ENCODE measurements at regions not wholly inside any gene's neighbourhood (a gene's known extent, or its start where the extent isn't known, plus 50 kb on each side); places are given as distances from the start of the nearest gene placed in this dataset.
A peak's percentile ranks its signal among the peaks of the same experiment; 100 is the strongest.

DNA sequence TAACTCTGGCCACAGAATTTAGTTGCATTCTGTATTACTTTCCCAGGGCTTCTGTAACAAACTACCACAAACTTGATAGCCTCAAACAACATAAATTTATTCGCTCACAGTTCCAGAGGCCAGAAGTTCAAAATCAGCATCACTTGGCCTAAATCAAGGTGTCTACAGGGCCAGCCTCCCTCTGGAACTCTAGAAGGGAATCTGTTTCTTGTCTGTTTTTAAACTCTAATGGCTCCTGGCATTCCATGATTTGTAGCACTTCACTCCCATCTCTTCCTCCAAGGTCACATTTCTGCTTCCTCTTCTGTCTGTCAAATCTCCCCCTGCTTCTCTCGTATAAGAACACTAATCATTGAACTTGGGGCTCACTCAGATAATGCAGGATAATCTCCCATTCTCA, 151.9 kb upstream of the ARPP21 start:
- ChIA-PET POLR2A (ENCODE audit: partially characterized antibody) (no interaction called here), CTCF (ENCODE audit: partially characterized antibody) (no interaction called here)
- Histone ChIP-seq H3K9me3 (ENCODE audit: control insufficient read depth in 1 of 2, low read length in 2 of 2) (no peaks in the 10 kb centered on the region), H3K27me3 (ENCODE audit: insufficient read depth, low read length) (no peaks in the 10 kb centered on the region), H3K4me3 (ENCODE audit: low read length in 2 of 2) (no peak overlapping the region), H3K36me3 (ENCODE audit: insufficient read depth, low read length) (no peaks in the 10 kb centered on the region), H3K27ac (ENCODE audit: low read depth, low read length) (no peak overlapping the region), H3K4me1 (ENCODE audit: insufficient read depth, low read length) (no peaks in the 10 kb centered on the region)
- Mint-ChIP-seq H3K9me3 (peaks cover 0 to 20% (median 4%) of the 10 kb centered on the region in 8 donors), H3K4me1 (no peaks in the 10 kb centered on the region), H3K27me3 (no peaks in the 10 kb centered on the region), H3K36me3 (no peaks in the 10 kb centered on the region), H3K4me3 (no peak overlapping the region), H3K27ac (no peak overlapping the region)
- intact Hi-C loops (cut with micrococcal nuclease): no loop called here
- DNase-seq: no peak

DNA sequence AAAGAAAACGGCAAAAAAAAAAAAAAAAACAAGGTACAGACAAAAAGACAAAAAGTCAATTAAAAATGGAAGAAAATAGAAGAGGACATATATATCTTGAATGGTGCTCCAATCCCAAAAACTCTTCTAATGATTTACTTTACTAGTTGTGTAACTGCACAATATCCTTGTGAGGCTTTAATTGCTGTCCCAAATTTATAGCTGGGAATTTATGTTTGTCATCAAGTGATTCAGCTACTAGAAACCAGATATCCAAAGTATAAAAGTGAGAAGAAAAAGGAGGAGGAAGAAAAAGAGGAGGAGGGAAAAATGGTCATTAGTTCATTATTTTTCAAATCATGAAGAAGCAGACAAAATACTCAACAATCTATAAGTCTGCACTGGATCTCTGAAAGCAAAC, 150.8 kb upstream of the ARPP21 start:
- CTCF ChIA-PET (ENCODE audit: partially characterized antibody): no interaction called here
- no peaks in the 10 kb centered on the region for H3K36me3 Mint-ChIP-seq
- Histone ChIP-seq H3K27me3 (ENCODE audit: insufficient read depth, low read length) (no peaks in the 10 kb centered on the region), H3K27ac (ENCODE audit: low read depth, low read length) (no peak overlapping the region), H3K4me1 (ENCODE audit: insufficient read depth, low read length) (no peaks in the 10 kb centered on the region), H3K4me3 (ENCODE audit: low read length in 2 of 2) (no peak overlapping the region), H3K36me3 (ENCODE audit: insufficient read depth, low read length) (no peaks in the 10 kb centered on the region), H3K9me3 (ENCODE audit: control insufficient read depth in 1 of 2, low read length in 2 of 2) (no peaks in the 10 kb centered on the region)
- no peak overlapping the region for H3K4me3 Mint-ChIP-seq
- no peak for DNase-seq
- intact Hi-C loops (cut with micrococcal nuclease): no loop called here
- H3K9me3 Mint-ChIP-seq: peaks cover 0 to 18% (median 3%) of the 10 kb centered on the region in 8 donors
- POLR2A ChIA-PET (ENCODE audit: partially characterized antibody): no interaction called here
- no peaks in the 10 kb centered on the region for H3K27me3 Mint-ChIP-seq
- no peaks in the 10 kb centered on the region for H3K4me1 Mint-ChIP-seq
- H3K27ac Mint-ChIP-seq: no peak overlapping the region

DNA sequence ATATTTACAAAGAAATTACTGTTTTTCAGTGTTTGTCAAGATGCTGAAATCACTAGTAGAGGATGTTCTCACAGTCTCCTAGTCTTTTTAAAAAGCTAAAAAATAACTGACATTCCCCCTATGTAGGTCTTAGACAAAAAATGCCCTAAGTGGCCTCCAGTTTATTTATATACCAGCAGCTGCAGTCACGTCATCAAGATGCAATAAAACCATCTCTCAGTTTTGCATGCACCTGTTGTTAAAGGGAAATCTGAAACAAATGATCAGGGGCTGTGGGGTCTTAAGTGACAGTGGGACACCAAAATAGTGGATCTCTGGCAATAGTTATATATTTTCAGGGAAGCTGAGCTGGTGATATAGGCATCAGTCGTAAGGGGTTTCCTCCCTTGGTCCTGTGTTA, 146.5 kb upstream of the ARPP21 start:
- no peaks in the 10 kb centered on the region for H3K4me1 Mint-ChIP-seq
- no peaks in the 10 kb centered on the region for H3K27me3 Mint-ChIP-seq
- H3K27ac Mint-ChIP-seq: no peak overlapping the region
- no peaks in the 10 kb centered on the region for H3K36me3 ChIP-seq (ENCODE audit: insufficient read depth, low read length)
- no peaks in the 10 kb centered on the region for H3K4me1 ChIP-seq (ENCODE audit: insufficient read depth, low read length)
- DNase-seq: no peak
- no peak overlapping the region for H3K4me3 Mint-ChIP-seq
- POLR2A ChIA-PET (ENCODE audit: partially characterized antibody): no interaction called here
- no peak overlapping the region for H3K4me3 ChIP-seq (ENCODE audit: low read length in 2 of 2)
- no peaks in the 10 kb centered on the region for H3K27me3 ChIP-seq (ENCODE audit: insufficient read depth, low read length)
- CTCF ChIA-PET (ENCODE audit: partially characterized antibody): no interaction called here
- H3K36me3 Mint-ChIP-seq: no peaks in the 10 kb centered on the region
- H3K9me3 ChIP-seq (ENCODE audit: control insufficient read depth in 1 of 2, low read length in 2 of 2): no peaks in the 10 kb centered on the region
- H3K27ac ChIP-seq (ENCODE audit: low read depth, low read length): no peak overlapping the region
- peaks cover 0 to 5% (median 2%) of the 10 kb centered on the region in 8 donors for H3K9me3 Mint-ChIP-seq
- intact Hi-C loops (cut with micrococcal nuclease): no loop called here

DNA sequence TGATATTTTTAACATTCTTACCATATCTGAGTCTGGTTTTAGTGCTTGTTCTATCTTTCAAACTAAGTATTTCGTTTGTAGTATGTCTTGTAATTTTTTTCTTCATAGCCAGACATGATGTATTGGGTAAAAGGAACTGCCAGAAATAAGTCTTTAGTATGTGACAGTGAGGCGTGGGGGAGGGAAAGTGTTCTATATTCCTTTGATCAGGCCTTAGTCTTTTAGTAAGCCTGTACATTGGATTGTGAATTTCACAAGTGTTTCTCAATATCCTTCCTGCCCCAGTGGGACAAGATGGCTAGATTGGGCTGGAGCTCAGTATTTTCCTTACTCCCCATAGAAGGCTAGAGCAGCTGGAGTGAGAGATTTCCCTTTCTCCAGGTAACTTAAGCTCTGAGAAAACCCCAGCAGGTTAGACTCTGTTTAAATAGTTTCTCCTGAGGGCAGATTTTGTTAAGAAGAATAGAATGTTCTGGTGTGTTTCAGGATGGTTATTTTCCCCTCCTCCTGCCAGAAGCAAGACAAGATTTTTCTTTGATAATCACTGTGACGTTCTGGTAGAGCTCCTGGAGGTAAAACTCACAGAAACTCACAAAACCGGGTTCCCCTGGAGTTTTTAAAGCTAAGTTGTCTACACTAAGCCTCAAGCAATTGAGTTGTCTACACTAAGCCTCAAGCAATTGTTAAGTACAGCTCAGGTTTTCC, 140.7 kb upstream of the ARPP21 start:
- intact Hi-C loops (cut with micrococcal nuclease): no loop called here
- H3K27me3 ChIP-seq (ENCODE audit: insufficient read depth, low read length): no peaks in the 10 kb centered on the region
- POLR2A ChIA-PET (ENCODE audit: partially characterized antibody): no interaction called here
- Mint-ChIP-seq H3K36me3 (no peaks in the 10 kb centered on the region), H3K27me3 (no peaks in the 10 kb centered on the region), H3K27ac (no peak overlapping the region), H3K9me3 (peaks cover 0 to 13% (median 2%) of the 10 kb centered on the region in 8 donors), H3K4me1 (no peaks in the 10 kb centered on the region), H3K4me3 (no peak overlapping the region)
- H3K27ac ChIP-seq (ENCODE audit: low read depth, low read length): no peak overlapping the region
- H3K36me3 ChIP-seq (ENCODE audit: insufficient read depth, low read length): no peaks in the 10 kb centered on the region
- DNase-seq: no peak
- no peaks in the 10 kb centered on the region for H3K4me1 ChIP-seq (ENCODE audit: insufficient read depth, low read length)
- CTCF ChIA-PET (ENCODE audit: partially characterized antibody): no interaction called here
- no peak overlapping the region for H3K4me3 ChIP-seq (ENCODE audit: low read length in 2 of 2)
- H3K9me3 ChIP-seq (ENCODE audit: control insufficient read depth in 1 of 2, low read length in 2 of 2): no peaks in the 10 kb centered on the region

DNA sequence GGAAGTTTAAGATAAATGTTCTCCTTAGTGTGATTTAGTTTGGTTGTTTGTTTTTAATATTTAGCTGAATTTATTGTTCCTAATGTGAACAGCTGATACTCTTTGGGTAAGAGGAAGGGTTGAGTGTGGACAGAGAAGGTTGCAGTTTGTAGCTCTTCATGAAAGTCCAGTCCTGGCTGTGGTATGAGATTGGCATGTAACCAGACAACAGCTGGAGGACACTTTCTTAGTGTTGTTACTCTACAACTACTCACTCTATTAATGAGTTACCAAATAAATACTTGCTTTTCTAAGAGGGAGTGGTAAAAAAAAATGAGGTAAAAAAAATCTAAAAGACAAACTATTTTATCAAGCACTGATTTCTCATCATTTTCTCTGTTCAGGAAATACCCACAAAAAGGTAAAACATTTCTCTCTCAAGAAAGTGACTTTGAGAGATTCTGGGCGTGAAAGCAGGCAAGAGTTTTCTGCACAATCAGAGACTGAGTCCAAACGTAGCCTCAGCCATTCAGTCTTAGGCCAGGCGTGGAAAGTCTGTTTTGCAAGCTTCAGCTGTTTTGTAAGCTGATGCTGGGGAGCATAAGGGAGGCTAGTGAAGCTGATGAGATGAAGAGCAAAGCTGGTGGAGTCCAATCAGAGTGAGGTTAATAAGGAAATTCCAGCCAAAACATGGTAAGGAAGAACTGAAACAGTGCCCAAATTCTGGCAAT, 138.5 kb upstream of the ARPP21 start:
- CTCF ChIA-PET (ENCODE audit: partially characterized antibody): no interaction called here
- H3K36me3 Mint-ChIP-seq: no peaks in the 10 kb centered on the region
- POLR2A ChIA-PET (ENCODE audit: partially characterized antibody): no interaction called here

DNA sequence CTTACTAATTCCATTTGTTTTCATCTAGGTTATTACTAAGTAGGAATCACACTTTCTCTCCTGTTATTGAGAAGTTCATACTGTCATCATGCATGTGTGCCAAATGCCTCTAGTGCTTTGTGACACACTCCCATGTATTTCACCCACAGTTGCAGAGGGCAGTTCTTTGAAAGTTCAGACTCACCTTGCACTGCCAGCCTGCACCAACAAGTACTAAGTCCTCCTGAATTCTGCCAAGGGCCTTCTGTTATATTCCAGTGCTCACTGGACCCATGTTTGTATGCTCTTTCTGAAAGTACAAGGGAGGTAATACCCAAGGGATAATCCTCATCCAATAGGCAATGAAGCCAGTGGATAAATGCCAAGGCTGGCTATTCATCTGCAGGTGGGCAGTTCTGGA, 136.6 kb upstream of the ARPP21 start:
- DNase-seq: no peak
- no peaks in the 10 kb centered on the region for H3K36me3 ChIP-seq (ENCODE audit: insufficient read depth, low read length)
- ChIA-PET POLR2A (ENCODE audit: partially characterized antibody) (no interaction called here), CTCF (ENCODE audit: partially characterized antibody) (no interaction called here)
- no peaks in the 10 kb centered on the region for H3K4me1 ChIP-seq (ENCODE audit: insufficient read depth, low read length)
- intact Hi-C loops (cut with micrococcal nuclease): no loop called here
- no peaks in the 10 kb centered on the region for H3K4me1 Mint-ChIP-seq
- no peak overlapping the region for H3K4me3 Mint-ChIP-seq
- no peak overlapping the region for H3K4me3 ChIP-seq (ENCODE audit: low read length in 2 of 2)
- H3K9me3 ChIP-seq (ENCODE audit: control insufficient read depth in 1 of 2, low read length in 2 of 2): no peaks in the 10 kb centered on the region
- no peaks in the 10 kb centered on the region for H3K27me3 Mint-ChIP-seq
- peaks cover 0 to 21% (median 7%) of the 10 kb centered on the region in 8 donors for H3K9me3 Mint-ChIP-seq
- no peaks in the 10 kb centered on the region for H3K27me3 ChIP-seq (ENCODE audit: insufficient read depth, low read length)
- no peaks in the 10 kb centered on the region for H3K36me3 Mint-ChIP-seq
- H3K27ac ChIP-seq (ENCODE audit: low read depth, low read length): no peak overlapping the region
- H3K27ac Mint-ChIP-seq: no peak overlapping the region

More for the DNA sequence above, 138.5 kb upstream of the ARPP21 start:
- DNase-seq: no peak
- Histone ChIP-seq H3K4me3 (ENCODE audit: low read length in 2 of 2) (no peak overlapping the region), H3K27me3 (ENCODE audit: insufficient read depth, low read length) (no peaks in the 10 kb centered on the region), H3K9me3 (ENCODE audit: control insufficient read depth in 1 of 2, low read length in 2 of 2) (no peaks in the 10 kb centered on the region), H3K36me3 (ENCODE audit: insufficient read depth, low read length) (no peaks in the 10 kb centered on the region), H3K27ac (ENCODE audit: low read depth, low read length) (no peak overlapping the region), H3K4me1 (ENCODE audit: insufficient read depth, low read length) (no peaks in the 10 kb centered on the region)
- no peak overlapping the region for H3K27ac Mint-ChIP-seq
- no peaks in the 10 kb centered on the region for H3K4me1 Mint-ChIP-seq
- peaks cover 0 to 13% (median 3%) of the 10 kb centered on the region in 8 donors for H3K9me3 Mint-ChIP-seq
- no peak overlapping the region for H3K4me3 Mint-ChIP-seq
- H3K27me3 Mint-ChIP-seq: no peaks in the 10 kb centered on the region
- intact Hi-C loops (cut with micrococcal nuclease): no loop called here

DNA sequence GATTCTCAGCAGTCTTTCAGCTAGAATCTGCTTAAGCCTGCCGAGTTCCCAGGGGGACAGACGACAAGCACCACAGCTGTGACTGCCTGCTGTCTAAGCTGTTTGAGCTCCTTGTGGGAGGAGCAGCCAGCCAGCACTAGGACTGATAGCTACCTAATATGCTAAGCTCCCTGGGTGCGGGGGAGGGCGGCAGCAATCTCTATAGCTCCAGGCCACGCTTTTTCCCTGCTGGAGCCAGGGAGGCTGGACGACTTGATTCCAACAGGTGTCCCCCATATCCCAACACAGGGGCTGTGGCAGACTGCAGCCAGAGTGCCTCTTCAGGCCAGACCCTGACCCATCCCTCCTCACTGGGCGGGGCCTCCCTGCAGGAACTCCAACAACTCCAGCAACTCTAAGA, 134.1 kb upstream of the ARPP21 start:
- POLR2A ChIA-PET (ENCODE audit: partially characterized antibody): no interaction called here
- no peaks in the 10 kb centered on the region for H3K4me1 ChIP-seq (ENCODE audit: insufficient read depth, low read length)
- Mint-ChIP-seq H3K4me3 (no peak overlapping the region), H3K9me3 (peaks cover 0 to 14% (median 7%) of the 10 kb centered on the region in 8 donors), H3K27ac (no peak overlapping the region), H3K27me3 (no peaks in the 10 kb centered on the region), H3K36me3 (no peaks in the 10 kb centered on the region), H3K4me1 (no peaks in the 10 kb centered on the region)
- no peak overlapping the region for H3K27ac ChIP-seq (ENCODE audit: low read depth, low read length)
- no peaks in the 10 kb centered on the region for H3K27me3 ChIP-seq (ENCODE audit: insufficient read depth, low read length)
- no peak overlapping the region for H3K4me3 ChIP-seq (ENCODE audit: low read length in 2 of 2)
- H3K9me3 ChIP-seq (ENCODE audit: control insufficient read depth in 1 of 2, low read length in 2 of 2): no peaks in the 10 kb centered on the region
- intact Hi-C loops (cut with micrococcal nuclease): no loop called here
- CTCF ChIA-PET (ENCODE audit: partially characterized antibody): no interaction called here
- no peaks in the 10 kb centered on the region for H3K36me3 ChIP-seq (ENCODE audit: insufficient read depth, low read length)
- DNase-seq: peak in 1 of 5 donors; percentile 36
